Heart right ventricle (tissue), 16 donors: ENCODE measurements at regions not wholly inside any gene's neighbourhood (a gene's known extent, or its start where the extent isn't known, plus 50 kb on each side); places are given as distances from the start of the nearest gene placed in this dataset.
"Not testable (repeated sequence)": the region's sequence is repeated elsewhere in the genome, so short reads cannot be mapped to it uniquely, and the experiment has no call there.

ENCODE experiments used
- ATAC-seq, 8 donors: fragments of 200-7000 bp; cut with Tn5 transposase; one replicate each; pipeline ENCODE4 v1.9.1; 2020; ENCODE audit warnings: mild to moderate bottlenecking in 8 of 8, moderate library complexity in 8 of 8, moderate number of reproducible peaks in 1 of 8
- DNase-seq, 2 donors: peaks; one replicate each; pipeline ENCODE4 v3.0.0-alpha.2; 2020
- H3K27ac ChIP-seq, 10 donors: fragments of 200-600 bp; sonication (generic) in 2 of 10; one replicate each; pipeline versions ENCODE4 v1.5.0 to v1.8.0; 2020 to 2022; ENCODE audit warnings: mild to moderate bottlenecking in 3 of 10
- H3K27me3 ChIP-seq, 7 donors: fragments of 200-600 bp; one replicate each; pipeline ENCODE4 v1.8.0; 2021 to 2022; ENCODE audit warnings: mild to moderate bottlenecking in 2 of 7
- H3K36me3 ChIP-seq, 9 donors: fragments of 200-600 bp; sonication (generic) in 1 of 9; one replicate each; pipeline versions ENCODE4 v1.5.0 to v1.8.0; 2020 to 2022; ENCODE audit warnings: mild to moderate bottlenecking in 2 of 9
- H3K4me1 ChIP-seq, 9 donors: fragments of 200-600 bp; sonication (generic) in 1 of 9; one replicate each; pipeline versions ENCODE4 v1.5.0 to v1.8.0; 2020 to 2022; ENCODE audit warnings: mild to moderate bottlenecking in 4 of 9
- H3K4me3 ChIP-seq, 10 donors: fragments of 200-600 bp; sonication (generic) in 2 of 10; one replicate each; pipeline versions ENCODE4 v1.5.0 to v1.8.0; 2020 to 2022; ENCODE audit warnings: mild to moderate bottlenecking in 7 of 10, moderate library complexity in 2 of 10
- H3K9me3 ChIP-seq, 11 donors: fragments of 200-600 bp in 10 of 11; sonication (generic) in 2 of 11; one replicate each; pipeline versions ENCODE4 v1.5.0 to v1.8.0; 2013 to 2022; ENCODE audit warnings: mild to moderate bottlenecking in 2 of 11, control low read depth in 1 of 11, moderate library complexity in 1 of 11
- WGBS, 2 donors: extraction: QIAGEN DNeasy Blood & Tissue Kit; methylation state at CpG; one replicate each; pipeline ENCODE4 v1.1.7; 2013; ENCODE audit warnings: inconsistent platforms in 1 of 2; 5-methylcytosine and 5-hydroxymethylcytosine counted together
- intact Hi-C, 10 donors: fragments of 100-400 bp; cut with DNase I; formaldehyde crosslinking; loops; one replicate each; pipeline versions ENCODE4 v1.11.1 to v1.14.2; 2022
- TF ChIP-seq, protein P1 (sequence below), 9 donors: fragments of 200-600 bp; sonication (generic) in 2 of 9; IDR thresholded peaks; one replicate each; pipeline versions ENCODE4 v1.5.0 to v1.8.0; 2021 to 2022; ENCODE audit warnings: antibody characterized with exemption in 9 of 9, mild to moderate bottlenecking in 5 of 9, moderate library complexity in 1 of 9
- donor health status: Arrhythmogenic right ventricular cardiomyopathy.
- donor health status: ischemic (EF 13 %, LVEDD 7.1; RV severe dilation, severe dysfunction).
- donor health status: healthy with polysubstance abuse.
- donor health status: DM: no; HTN: yes; CAD: no.
- donor health status: DM: no; HTN: no; CAD: no.
- donor health status: ischemic (EF 25% LVEDD 6.9; RV normal size, moderate dysfunction).
- donor health status: ischemic (EF 25% LVEDD 5.7; RV mildly dilated, moderate dysfunction).
- donor health status: healthy.
- donor health status: DM: yes; HTN: yes; CAD: no.
- donor health status: Ischemic cardiomyopathy.
- donor health status: ischemic (EF 35%, LVEDD 5.7; RV mildly dilated, moderate dysfunction).
- donor health status: nonischemic (EF 11% LVEDD 7.7; RV severe dilation, severe dysfunction).
- donor health status: DM: yes; HTN: yes; CAD: no.
- donor health status: PGD.
- donor health status: ischemic (EF 29% LVEDD 5.4; RV normal size, mild dysfunction).
- donor health status: nonischemic (EF 23%, LVEDD 6.1; RV moderate dilation, normal function).

DNA sequence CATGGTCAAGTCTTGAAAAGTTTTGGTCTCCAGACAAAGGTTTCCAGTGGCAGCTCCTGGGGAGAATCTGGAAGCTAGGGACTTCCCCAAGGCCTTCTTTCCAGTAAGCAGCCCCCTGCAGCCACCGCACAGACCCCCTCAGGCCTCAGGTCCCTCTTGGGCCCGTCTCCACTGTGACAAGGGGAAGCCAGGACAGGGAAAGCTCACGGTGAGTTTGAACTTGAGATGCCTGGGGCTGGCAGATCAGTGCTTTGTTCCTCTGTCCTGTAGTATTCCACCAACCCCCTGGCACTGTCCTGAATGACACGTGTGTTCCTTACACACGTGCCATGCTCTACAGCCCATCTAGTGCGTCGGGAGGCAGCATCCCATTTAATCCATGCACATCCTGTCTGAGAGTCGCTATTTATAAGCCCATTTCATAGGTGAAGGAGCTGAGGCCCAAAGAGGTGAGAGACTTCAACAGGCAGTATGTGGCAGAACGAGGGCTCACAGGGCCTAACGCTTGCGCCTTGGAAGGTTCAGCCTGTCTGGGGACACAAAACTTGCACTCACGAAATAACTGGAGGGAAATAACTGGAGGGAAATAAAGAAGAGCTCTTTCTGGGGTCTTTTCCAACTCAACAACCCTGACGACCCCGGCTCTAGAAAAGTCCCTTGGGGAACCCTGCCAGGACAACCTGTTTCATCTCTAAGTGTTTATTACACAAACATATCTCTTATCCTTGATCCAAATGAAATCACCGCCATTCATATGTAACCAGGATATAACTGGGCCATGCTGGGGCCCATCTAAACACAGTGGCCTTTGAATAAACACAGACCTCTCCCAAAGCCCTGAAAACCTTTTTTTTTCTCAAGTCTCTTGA, 123.0 kb downstream of the BANF2 start:
- intact Hi-C loops: loop anchor here in 1 of 10 donors (10.0 kb wide), 1 partner anchor 62 kb away; no protein-coding TSS in a partner anchor
- no peak for DNase-seq
- Histone ChIP-seq H3K27ac (no peak overlapping the region), H3K27me3 (no peaks in the 10 kb centered on the region), H3K36me3 (no peaks in the 10 kb centered on the region), H3K4me3 (no peak overlapping the region), H3K9me3 (peaks cover 0 to 8% (median 0%) of the 10 kb centered on the region in 11 donors), H3K4me1 (peaks cover 4 to 23% (median 14%) of the 10 kb centered on the region in 9 donors)
- TF ChIP-seq, protein P1, sequence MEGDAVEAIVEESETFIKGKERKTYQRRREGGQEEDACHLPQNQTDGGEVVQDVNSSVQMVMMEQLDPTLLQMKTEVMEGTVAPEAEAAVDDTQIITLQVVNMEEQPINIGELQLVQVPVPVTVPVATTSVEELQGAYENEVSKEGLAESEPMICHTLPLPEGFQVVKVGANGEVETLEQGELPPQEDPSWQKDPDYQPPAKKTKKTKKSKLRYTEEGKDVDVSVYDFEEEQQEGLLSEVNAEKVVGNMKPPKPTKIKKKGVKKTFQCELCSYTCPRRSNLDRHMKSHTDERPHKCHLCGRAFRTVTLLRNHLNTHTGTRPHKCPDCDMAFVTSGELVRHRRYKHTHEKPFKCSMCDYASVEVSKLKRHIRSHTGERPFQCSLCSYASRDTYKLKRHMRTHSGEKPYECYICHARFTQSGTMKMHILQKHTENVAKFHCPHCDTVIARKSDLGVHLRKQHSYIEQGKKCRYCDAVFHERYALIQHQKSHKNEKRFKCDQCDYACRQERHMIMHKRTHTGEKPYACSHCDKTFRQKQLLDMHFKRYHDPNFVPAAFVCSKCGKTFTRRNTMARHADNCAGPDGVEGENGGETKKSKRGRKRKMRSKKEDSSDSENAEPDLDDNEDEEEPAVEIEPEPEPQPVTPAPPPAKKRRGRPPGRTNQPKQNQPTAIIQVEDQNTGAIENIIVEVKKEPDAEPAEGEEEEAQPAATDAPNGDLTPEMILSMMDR (IDR thresholded peaks at IDR 0.05): no peak
- 91 to 93% methylated on average over 15 of the region's 15 CpGs for WGBS, 2 donors
- ATAC-seq: no peak

DNA sequence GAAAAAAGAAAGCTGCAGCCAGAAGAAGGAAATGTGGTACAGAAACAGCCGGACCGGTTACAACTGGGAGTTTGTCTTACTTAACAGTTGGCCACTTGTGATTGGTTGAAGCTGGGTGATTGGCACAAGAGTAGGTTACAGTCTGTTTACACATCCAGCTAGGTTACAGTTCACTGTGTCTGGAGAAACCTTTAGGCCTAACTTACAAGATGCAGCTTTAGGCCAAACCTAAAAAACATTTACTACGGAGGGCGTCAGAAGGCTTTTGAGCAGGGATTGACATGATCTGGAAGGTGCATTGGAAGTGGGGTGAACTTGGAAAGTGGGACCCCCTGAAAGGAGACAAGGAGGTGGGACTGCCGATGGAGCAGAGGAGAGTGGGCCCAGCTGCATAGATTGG, 122.3 kb downstream of the BANF2 start:
- ATAC-seq (peak in 1 of 8 donors; percentile 43), DNase-seq (no peak)
- H3K4me3 ChIP-seq: no peak overlapping the region
- peaks cover 4 to 23% (median 14%) of the 10 kb centered on the region in 9 donors for H3K4me1 ChIP-seq
- 53 to 83% methylated on average over 5 of the region's 5 CpGs for WGBS, 2 donors
- H3K9me3 ChIP-seq: peaks cover 0 to 8% (median 0%) of the 10 kb centered on the region in 11 donors
- no peak overlapping the region for H3K27ac ChIP-seq
- intact Hi-C loops: loop anchor here in 1 of 10 donors (10.0 kb wide), 1 partner anchor 63 kb away; no protein-coding TSS in a partner anchor
- no peaks in the 10 kb centered on the region for H3K27me3 ChIP-seq
- no peaks in the 10 kb centered on the region for H3K36me3 ChIP-seq
- TF ChIP-seq, protein P1 (IDR thresholded peaks at IDR 0.05): no peak

DNA sequence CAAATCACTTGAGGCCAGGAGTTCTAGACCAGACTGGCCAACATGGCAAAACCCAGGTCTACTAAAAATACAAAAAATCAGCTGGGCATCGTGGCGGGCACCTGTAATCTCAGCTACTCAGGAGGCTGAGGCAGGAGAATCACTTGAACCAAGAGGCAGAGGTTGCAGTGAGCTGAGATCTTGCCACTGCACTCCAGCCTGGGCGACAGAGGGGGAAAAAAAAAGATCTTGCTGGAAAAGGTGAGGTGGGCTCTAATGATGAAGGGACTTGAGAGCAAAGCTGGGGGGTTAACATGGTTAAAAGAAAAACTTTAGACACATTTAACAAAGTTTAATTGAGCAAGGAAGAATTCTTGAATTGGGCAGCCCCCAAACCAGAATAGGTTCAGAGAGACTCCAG, 121.8 kb downstream of the BANF2 start:
- H3K27ac ChIP-seq, DNase-seq, H3K4me3 ChIP-seq, ATAC-seq, H3K27me3 ChIP-seq, H3K36me3 ChIP-seq, H3K9me3 ChIP-seq: not testable (repeated sequence)
- peaks cover 4 to 23% (median 14%) of the 10 kb centered on the region in 9 donors for H3K4me1 ChIP-seq
- 96 to 98% methylated on average over 3 of the region's 3 CpGs for WGBS, 2 donors
- intact Hi-C loops: loop anchor here in 1 of 10 donors (10.0 kb wide), 1 partner anchor 63 kb away; no protein-coding TSS in a partner anchor

DNA sequence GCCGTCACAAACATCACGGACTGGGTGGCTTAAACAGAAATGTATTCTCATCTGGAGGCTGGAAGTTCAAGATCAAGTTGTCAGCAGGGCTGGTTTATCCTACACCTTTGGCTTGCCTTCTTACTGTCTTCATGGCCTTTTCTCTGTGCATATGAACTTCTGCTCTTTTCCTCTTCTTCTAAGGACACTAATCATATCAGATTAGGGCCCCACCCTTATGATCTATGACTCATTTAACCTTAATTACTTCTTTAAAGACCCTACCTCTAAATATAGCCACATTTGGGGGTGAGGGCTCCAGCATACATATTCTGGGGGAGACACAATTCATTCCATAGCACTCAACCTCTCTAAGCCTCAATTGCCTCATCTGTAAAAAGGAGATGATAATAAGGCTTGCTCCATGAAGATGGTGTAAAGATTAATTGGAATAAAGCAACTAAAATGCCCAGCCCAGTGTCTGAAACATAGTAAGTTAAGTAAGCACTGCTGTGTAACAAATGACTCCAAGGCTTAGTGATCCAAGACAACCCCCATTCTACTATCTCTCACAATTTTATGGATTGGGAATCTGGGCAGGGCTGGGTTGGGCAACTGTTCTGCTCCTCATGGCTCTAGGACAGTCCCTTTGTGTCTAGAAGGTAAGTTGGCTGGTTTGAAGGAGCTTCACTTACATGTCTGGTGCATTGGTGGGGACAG, 119.8 kb downstream of the BANF2 start:
- no peak overlapping the region for H3K4me3 ChIP-seq
- intact Hi-C loops: loop anchor here in 1 of 10 donors (10.0 kb wide), 1 partner anchor 65 kb away; no protein-coding TSS in a partner anchor
- WGBS, 2 donors: 98 to 100% methylated on average over 2 of the region's 2 CpGs
- no peak for DNase-seq
- no peak for ATAC-seq
- H3K27me3 ChIP-seq: no peaks in the 10 kb centered on the region
- no peak overlapping the region for H3K27ac ChIP-seq
- peaks cover 0 to 8% (median 2%) of the 10 kb centered on the region in 9 donors for H3K4me1 ChIP-seq
- H3K9me3 ChIP-seq: peaks cover 0 to 8% (median 0%) of the 10 kb centered on the region in 11 donors
- no peaks in the 10 kb centered on the region for H3K36me3 ChIP-seq
- TF ChIP-seq, protein P1 (IDR thresholded peaks at IDR 0.05): no peak
